Fibroblast of skin of right quadriceps (primary cell): ENCODE measurements at regions not wholly inside any gene's neighbourhood (a gene's known extent, or its start where the extent isn't known, plus 50 kb on each side); places are given as distances from the start of the nearest gene placed in this dataset.

Source experiments
- DNase-seq: peaks from one replicate; pipeline ENCODE4 v3.0.0-alpha.2; 2013

- DNase-seq = no peak
Measured at GRCh38 chr20:24332956-24333355, 136.5 kb upstream of the SYNDIG1 start.

GRCh38 chr20:24331939-24332338 lies 137.5 kb upstream of the SYNDIG1 start:
- no peak for DNase-seq

GRCh38 chr20:24328901-24329300 lies 140.5 kb upstream of the SYNDIG1 start:
- no peak for DNase-seq

GRCh38 chr20:24321973-24322372 lies 147.5 kb upstream of the SYNDIG1 start:
- DNase-seq = no peak

- no peak for DNase-seq
Measured at GRCh38 chr20:24318569-24319352, 150.7 kb upstream of the SYNDIG1 start.

- DNase-seq = no peak
Measured at GRCh38 chr20:24317224-24317623, 152.2 kb upstream of the SYNDIG1 start.

- no peak for DNase-seq
Measured at GRCh38 chr20:24316731-24317130, 152.7 kb upstream of the SYNDIG1 start.

- DNase-seq = no peak
Measured at GRCh38 chr20:24314053-24314452, 155.4 kb upstream of the SYNDIG1 start.

- no peak for DNase-seq
Measured at GRCh38 chr20:24309596-24309995, 159.8 kb upstream of the SYNDIG1 start.

GRCh38 chr20:24305371-24305770 lies 164.1 kb upstream of the SYNDIG1 start:
- DNase-seq = no peak

- no peak for DNase-seq
Measured at GRCh38 chr20:24304291-24304690, 165.1 kb upstream of the SYNDIG1 start.

GRCh38 chr20:24303393-24304170 lies 165.8 kb upstream of the SYNDIG1 start:
- DNase-seq = peak; percentile 7

- DNase-seq = no peak
Measured at GRCh38 chr20:24297993-24298392, 171.4 kb upstream of the SYNDIG1 start.

- no peak for DNase-seq
Measured at GRCh38 chr20:24296477-24297261, 172.8 kb upstream of the SYNDIG1 start.

- DNase-seq = no peak
Measured at GRCh38 chr20:24291014-24291413, 178.4 kb upstream of the SYNDIG1 start.

- DNase-seq = no peak
Measured at GRCh38 chr20:24289737-24290481, 179.5 kb upstream of the SYNDIG1 start.

GRCh38 chr20:24283186-24283585 lies 186.2 kb upstream of the SYNDIG1 start:
- DNase-seq = no peak

GRCh38 chr20:24277196-24277595 lies 192.2 kb upstream of the SYNDIG1 start:
- no peak for DNase-seq

- no peak for DNase-seq
Measured at GRCh38 chr20:24275946-24276705, 193.3 kb upstream of the SYNDIG1 start.

- DNase-seq = no peak
Measured at GRCh38 chr20:24273251-24273650, 196.2 kb upstream of the SYNDIG1 start.

- no peak for DNase-seq
Measured at GRCh38 chr20:24261351-24261750, 208.1 kb upstream of the SYNDIG1 start.

- peak; percentile 31 for DNase-seq
Measured at GRCh38 chr20:24257171-24257570, 212.3 kb upstream of the SYNDIG1 start.
